Fibroblast of peridontal ligament (primary cell): ENCODE measurements at regions not wholly inside any gene's neighbourhood (a gene's known extent, or its start where the extent isn't known, plus 50 kb on each side); places are given as distances from the start of the nearest gene placed in this dataset.

Source experiments
- DNase-seq: peaks from one replicate; pipeline ENCODE4 v3.0.0-alpha.2; 2010; ENCODE audit errors: extremely low read depth

GRCh38 chr10:123952099-123952498 is 60.5 kb upstream of the CPXM2 start:
- DNase-seq, result no peak

GRCh38 chr10:123948030-123948823 is 56.6 kb upstream of the CPXM2 start:
- DNase-seq, result no peak

GRCh38 chr10:123945325-123945920 is 53.8 kb upstream of the CPXM2 start:
- peak; percentile 72 for DNase-seq

- no peak for DNase-seq
Observed at GRCh38 chr10:123944661-123945060, 53.1 kb upstream of the CPXM2 start.

- DNase-seq, result no peak
Observed at GRCh38 chr10:123943307-123943706, 51.7 kb upstream of the CPXM2 start.

- DNase-seq, result no peak
Observed at GRCh38 chr10:123942114-123942861, 50.7 kb upstream of the CPXM2 start.
